GM18519 (cell line): ENCODE measurements at regions not wholly inside any gene's neighbourhood (a gene's known extent, or its start where the extent isn't known, plus 50 kb on each side); places are given as distances from the start of the nearest gene placed in this dataset.

Experiments used
- ATAC-seq: cut with Tn5 transposase; IDR thresholded peaks from one replicate; pipeline ENCODE4 v1.9.1; 2021; ENCODE audit warnings: mild to moderate bottlenecking, moderate library complexity; ENCODE audit not compliant: unreplicated experiment, low FRiP score

DNA sequence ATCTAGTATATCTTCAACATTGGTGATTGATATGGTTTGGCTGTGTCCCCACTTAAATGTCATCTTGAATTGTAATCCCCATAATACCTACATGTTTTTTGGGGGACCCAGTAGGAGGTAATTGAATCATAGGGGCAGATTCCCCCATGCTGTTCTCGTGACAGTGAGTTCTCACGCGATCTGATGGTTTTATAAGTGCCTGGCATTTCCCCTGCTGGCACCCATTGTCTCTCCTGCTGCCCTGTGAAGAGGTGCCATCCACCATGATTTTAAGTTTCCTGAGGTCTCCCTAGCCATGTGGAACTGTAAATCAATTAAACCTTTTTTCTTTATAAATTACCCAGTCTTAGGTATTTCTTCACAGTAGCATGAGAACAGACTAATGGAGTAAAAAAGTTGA lies 1094.6 kb downstream of the ROBO2 start:
- no peak for ATAC-seq

- no peak for ATAC-seq
These were observed 1099.3 kb downstream of the ROBO2 start for GRCh38 chr3:78139166-78139565.

- no peak for ATAC-seq
These were observed 1100.4 kb downstream of the ROBO2 start for GRCh38 chr3:78140274-78140673.

DNA sequence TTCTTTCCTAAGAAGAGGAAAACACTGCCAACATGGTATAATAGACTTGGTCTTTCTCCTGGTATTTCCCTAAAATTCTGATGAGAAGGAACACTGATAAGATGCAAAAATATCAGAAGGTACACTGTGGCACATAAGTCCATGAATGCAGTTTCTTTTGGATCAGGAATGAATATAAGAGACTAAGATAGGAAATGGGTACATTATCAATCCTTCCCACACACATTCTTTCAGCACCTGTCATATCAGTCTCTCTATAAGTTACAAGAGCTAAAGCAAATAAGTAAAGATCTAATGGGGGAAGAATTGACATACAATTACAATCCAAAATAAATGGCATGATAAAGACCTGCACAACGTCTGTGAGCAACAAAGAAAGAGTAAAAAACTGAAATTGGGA lies 1101.0 kb downstream of the ROBO2 start:
- ATAC-seq = no peak

GRCh38 chr3:78141269-78141668 lies 1101.4 kb downstream of the ROBO2 start:
- ATAC-seq = no peak

- ATAC-seq = no peak
These were observed 1103.1 kb downstream of the ROBO2 start for GRCh38 chr3:78143000-78143399.

DNA sequence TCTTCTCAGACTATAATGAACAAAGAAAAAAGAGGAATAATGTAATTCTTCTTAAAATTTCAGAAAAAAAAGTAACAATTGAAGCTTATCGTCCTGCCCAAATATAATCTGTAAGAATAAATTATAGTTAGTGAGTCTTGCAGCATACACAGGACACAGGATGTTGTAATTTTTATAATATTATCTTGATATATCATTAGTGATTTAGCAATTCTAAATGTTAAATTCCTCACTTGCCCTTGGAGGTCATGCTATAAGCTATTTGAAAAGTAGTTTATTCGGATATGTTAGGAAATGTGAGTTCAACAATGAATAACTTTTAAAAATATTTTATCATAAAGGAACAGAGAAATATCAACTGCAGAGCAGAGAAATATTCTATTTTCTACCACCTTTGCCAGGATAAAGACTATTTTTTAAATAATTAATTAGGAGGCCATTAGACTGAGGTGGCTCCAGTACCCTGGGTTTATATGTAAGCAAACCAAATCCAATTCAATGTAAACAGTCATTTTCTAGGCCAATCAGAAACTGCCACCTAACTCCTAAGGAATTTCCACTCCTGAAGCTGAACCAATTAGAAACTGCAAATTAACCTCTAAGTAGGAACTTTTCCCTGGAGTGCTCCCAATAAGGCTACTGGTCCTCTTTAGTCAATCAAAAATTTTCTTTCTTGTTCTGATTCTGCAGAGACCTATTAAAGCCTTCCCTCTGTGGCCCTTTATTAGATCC lies 1109.3 kb downstream of the ROBO2 start:
- no peak for ATAC-seq

GRCh38 chr3:78153973-78154372 lies 1114.1 kb downstream of the ROBO2 start:
- no peak for ATAC-seq

DNA sequence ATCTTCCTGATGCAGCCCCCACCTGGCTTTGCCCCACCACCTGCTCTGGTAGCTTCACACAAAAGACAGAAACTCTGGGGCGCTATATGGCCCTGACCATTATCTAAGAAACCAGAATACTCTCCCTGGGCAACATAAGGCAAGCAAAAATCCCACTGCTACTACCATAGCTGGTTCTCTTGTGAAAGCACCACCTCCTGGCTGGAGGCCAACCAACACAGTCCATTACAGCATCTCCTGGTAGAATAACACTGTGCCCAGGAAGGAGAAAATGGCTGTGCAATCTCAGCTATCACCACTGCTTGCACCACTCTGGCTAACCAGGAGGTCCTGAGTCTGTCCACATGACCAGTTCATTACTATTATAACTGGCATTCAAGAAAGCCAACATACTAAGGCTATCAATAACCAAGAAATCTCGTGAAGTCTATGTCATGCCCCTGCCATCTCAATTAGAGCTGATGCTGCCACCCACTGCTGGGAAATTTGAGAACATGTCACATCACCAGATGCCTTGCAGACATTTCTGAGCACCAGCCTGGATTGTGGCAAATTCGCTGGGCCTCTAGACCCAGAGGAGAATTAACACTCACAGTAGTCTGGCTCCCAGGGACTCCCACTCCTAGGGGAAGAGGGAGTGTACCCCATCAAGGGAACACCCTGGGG lies 1114.8 kb downstream of the ROBO2 start:
- no peak for ATAC-seq

- ATAC-seq = no peak
These were observed 1121.8 kb downstream of the ROBO2 start for GRCh38 chr3:78161736-78162135.

DNA sequence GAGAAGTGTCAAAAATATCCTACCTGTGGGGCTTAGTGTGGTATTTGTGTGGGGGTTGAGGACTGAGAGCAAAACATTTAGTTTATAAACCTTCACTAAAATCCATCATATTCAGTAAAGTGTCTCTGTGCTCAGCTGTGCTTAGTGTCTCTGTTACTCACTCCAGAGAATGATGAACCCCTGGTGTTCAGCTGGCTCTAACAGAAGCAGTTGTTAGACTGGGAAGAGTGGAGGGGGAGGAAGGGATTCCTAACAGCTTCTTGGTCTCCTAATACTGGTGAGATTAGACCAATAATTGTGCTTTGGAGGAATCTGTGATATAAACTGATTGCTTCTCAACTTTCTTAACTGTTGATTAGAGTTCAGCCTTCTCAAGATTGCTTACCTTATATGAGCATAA lies 1123.5 kb downstream of the ROBO2 start:
- ATAC-seq = no peak

- no peak for ATAC-seq
These were observed 1126.0 kb downstream of the ROBO2 start for GRCh38 chr3:78165876-78166275.

DNA sequence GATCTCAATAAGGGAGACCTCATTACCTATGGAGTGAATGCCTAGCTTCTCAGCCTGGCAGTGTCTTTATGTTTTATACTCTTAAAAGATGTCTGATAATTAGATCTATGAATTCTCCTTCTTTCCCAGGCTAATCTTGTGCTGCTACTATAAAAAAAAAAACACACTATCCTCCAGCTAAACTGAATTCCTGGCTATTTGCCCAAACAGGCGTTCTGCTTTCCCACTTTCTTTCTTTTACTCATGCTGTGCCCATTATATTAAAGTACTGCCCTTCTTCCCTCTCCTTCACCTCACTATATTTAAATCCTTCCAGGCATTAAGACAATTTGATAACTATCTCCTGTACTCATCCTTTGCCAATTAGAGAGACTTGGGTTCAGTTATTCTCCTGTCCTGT lies 1134.9 kb downstream of the ROBO2 start:
- ATAC-seq = no peak

- no peak for ATAC-seq
These were observed 1137.0 kb downstream of the ROBO2 start for GRCh38 chr3:78176869-78177268.

GRCh38 chr3:78177780-78178179 lies 1137.9 kb downstream of the ROBO2 start:
- ATAC-seq = no peak

- ATAC-seq = no peak
These were observed 1138.3 kb downstream of the ROBO2 start for GRCh38 chr3:78178209-78178608.

- no peak for ATAC-seq
These were observed 1139.0 kb downstream of the ROBO2 start for GRCh38 chr3:78178740-78179363.

DNA sequence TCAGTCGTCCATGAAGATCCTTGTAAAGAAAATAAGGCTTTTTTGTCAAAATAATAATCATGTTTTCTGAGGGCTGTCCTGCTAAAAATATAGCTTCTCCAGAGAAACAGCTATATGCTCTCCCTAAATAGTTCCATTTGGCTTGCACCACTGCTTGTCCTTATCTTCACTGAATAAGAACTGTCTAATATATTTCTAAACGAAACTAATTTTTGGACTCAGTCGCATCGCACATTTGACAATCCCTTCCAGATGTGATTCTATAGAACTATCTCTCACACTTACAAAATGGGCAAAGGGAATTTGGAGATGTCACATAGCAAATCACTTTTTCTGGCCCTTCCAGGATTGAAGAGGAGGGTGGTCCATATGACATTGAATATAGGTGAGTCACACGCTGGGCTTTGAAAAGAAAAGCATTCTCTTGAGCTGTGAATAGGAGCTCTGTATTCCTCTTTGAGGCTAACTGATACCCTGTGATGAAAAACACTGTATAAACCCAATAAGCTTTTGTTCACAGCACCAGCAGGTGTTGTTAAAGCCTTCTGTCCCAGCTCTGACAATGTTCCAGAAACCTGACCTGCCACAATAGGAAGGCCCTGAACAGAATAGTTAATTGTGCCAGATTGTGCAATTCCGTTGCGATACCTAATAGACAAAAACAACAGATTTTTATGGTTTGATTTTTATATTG lies 1144.2 kb downstream of the ROBO2 start:
- ATAC-seq = no peak

- ATAC-seq = no peak
These were observed 1146.5 kb downstream of the ROBO2 start for GRCh38 chr3:78186404-78186803.

- no peak for ATAC-seq
These were observed 1161.2 kb downstream of the ROBO2 start for GRCh38 chr3:78201091-78201490.

DNA sequence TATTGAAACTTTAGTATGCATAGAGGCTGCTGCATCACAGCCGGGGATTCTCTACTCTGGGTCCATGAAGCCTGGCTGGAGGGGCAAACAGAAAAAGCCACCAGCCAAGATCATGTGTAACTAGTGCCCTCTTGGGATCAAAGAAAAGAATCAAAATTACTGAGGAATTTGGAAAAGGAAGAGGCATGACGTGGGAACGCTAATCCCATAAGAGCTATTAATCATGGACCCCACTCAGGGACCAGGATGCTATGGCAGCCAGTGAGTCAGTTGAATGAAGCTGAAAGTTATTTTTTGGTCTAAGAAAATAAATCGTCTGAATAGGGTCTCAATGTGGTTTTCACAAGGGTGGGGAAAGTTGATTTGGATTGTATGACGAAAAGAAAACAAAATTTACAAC lies 1165.1 kb downstream of the ROBO2 start:
- ATAC-seq = no peak
